Bronchial epithelial cell (primary cell): ENCODE measurements at regions not wholly inside any gene's neighbourhood (a gene's known extent, or its start where the extent isn't known, plus 50 kb on each side); places are given as distances from the start of the nearest gene placed in this dataset.

ENCODE experiments used
- DNase-seq: peaks from one replicate; pipeline ENCODE4 v3.0.0-alpha.2; 2010; ENCODE audit warnings: low read depth
- FAIRE-seq: peaks from 2 replicates; lab custom pipeline; 2011; peaks lifted over from hg19 to GRCh38; lab: Jason Lieb, UNC
- H3K27me3 ChIP-seq: 2 replicates; pipeline ENCODE4 v1.5.1; 2011; ENCODE audit warnings: low read length; ENCODE audit not compliant: control insufficient read depth, insufficient read depth
- H3K36me3 ChIP-seq: 2 replicates; pipeline ENCODE4 v1.5.1; 2011; ENCODE audit warnings: low read length; ENCODE audit not compliant: control insufficient read depth, insufficient read depth
- H3K4me3 ChIP-seq: 2 replicates; pipeline ENCODE4 v1.5.1; 2011; ENCODE audit warnings: mild to moderate bottlenecking, low read depth, low read length, control low read depth
- TF ChIP-seq, protein P1 (sequence below): IDR thresholded peaks from 2 replicates; pipeline ENCODE4 v1.5.1; 2011; ENCODE audit warnings: mild to moderate bottlenecking, moderate library complexity, low read length, control low read depth, inconsistent platforms; ENCODE audit not compliant: insufficient read depth, severe bottlenecking

DNA sequence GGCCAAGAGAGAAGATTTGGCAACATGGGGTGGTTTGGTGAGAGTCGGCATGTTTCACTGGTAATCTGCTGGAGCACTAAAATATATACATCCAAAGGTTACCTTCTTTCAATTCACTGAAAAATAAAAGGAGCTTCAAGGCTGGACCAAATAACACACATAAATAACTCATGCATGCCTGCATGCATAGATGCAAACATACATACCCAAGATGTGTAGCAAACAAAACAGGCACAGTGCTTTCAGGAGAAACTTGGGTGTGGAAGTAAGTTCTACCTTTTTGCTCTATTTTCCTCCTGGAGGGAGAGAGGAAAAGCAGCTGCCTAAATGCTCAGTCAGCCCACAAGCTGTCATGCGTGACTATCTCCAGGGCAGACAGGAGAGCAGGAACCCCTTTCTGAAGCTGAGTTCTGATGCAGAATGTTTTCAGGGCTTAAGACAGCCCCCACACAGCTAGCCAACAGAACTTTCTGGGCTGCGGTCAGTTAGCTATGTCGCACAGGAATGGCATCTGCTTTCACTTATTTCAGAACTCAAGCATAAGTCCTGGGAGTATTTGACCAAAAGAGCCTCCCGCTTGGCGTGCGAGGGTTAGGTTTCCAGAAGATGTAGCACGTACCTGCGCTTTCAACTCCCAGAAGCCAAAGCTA lies 166.2 kb downstream of the TOMM20 start:
- peak; percentile 73 for DNase-seq
- TF ChIP-seq, protein P1, sequence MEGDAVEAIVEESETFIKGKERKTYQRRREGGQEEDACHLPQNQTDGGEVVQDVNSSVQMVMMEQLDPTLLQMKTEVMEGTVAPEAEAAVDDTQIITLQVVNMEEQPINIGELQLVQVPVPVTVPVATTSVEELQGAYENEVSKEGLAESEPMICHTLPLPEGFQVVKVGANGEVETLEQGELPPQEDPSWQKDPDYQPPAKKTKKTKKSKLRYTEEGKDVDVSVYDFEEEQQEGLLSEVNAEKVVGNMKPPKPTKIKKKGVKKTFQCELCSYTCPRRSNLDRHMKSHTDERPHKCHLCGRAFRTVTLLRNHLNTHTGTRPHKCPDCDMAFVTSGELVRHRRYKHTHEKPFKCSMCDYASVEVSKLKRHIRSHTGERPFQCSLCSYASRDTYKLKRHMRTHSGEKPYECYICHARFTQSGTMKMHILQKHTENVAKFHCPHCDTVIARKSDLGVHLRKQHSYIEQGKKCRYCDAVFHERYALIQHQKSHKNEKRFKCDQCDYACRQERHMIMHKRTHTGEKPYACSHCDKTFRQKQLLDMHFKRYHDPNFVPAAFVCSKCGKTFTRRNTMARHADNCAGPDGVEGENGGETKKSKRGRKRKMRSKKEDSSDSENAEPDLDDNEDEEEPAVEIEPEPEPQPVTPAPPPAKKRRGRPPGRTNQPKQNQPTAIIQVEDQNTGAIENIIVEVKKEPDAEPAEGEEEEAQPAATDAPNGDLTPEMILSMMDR = no peak
- H3K4me3 ChIP-seq = no peak overlapping the region

GRCh38 chr1:234961456-234962339 lies 166.9 kb downstream of the TOMM20 start:
- no peak for FAIRE-seq

More for the DNA sequence above, 166.2 kb downstream of the TOMM20 start:
- Histone ChIP-seq H3K36me3 (no peaks in the 10 kb centered on the region), H3K27me3 (no peaks in the 10 kb centered on the region)
- FAIRE-seq = no peak

DNA sequence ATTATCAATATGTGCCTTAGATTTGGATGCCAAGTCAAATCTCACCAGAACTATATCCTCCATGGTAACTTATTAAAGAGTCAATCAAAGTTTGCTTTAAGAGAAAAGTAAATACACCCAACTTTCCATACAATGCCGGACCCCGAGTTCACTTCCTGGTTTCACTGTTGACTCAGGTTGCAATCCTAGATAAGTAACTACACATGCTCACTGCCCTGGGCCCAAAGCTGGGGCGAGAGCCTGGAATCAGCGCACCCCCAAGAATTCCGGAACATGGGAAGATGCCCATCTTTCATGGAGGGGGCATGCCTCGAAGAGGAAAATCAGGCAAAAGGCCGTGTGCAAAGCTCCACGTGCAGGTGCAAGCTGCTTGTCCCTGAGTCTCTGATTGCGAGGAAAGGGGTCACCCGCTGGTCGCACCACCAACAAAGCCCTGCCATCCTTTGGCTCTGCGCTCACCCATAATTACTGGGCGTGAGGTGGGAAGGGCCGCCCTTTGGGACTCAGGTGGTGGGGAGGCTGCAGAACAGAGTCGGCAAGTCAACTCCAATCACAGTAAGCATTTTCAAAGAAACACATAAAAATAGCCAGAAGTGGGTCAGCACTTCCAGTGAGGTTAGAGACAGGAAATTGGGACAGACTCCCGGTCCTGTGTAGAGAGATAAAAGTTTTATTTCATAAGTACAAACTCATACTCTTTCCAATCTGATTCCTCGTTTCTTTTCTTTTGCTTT lies 167.7 kb downstream of the TOMM20 start:
- FAIRE-seq = no peak
- Histone ChIP-seq H3K27me3 (no peaks in the 10 kb centered on the region), H3K36me3 (no peaks in the 10 kb centered on the region), H3K4me3 (no peak overlapping the region)
- peak; percentile 86 for DNase-seq
- TF ChIP-seq, protein P1 = no peak

More at GRCh38 chr1:234961456-234962339, 166.9 kb downstream of the TOMM20 start:
- Histone ChIP-seq H3K4me3 (no peak overlapping the region), H3K27me3 (no peaks in the 10 kb centered on the region), H3K36me3 (no peaks in the 10 kb centered on the region)
- peak; percentile 61 for DNase-seq
- TF ChIP-seq, protein P1 = no peak

GRCh38 chr1:234958706-234959657 lies 169.7 kb downstream of the TOMM20 start:
- TF ChIP-seq, protein P1 = no peak
- DNase-seq (no peak), FAIRE-seq (no peak)
- H3K27me3 ChIP-seq = no peaks in the 10 kb centered on the region
- H3K4me3 ChIP-seq = no peak overlapping the region
- H3K36me3 ChIP-seq = no peaks in the 10 kb centered on the region
